Mesodermal cell (in vitro differentiated cells): ENCODE measurements at regions not wholly inside any gene's neighbourhood (a gene's known extent, or its start where the extent isn't known, plus 50 kb on each side); places are given as distances from the start of the nearest gene placed in this dataset.

Source experiments
- H3K27ac ChIP-seq: 2 replicates; pipeline ENCODE4 v1.7.0; 2013; ENCODE audit warnings: mild to moderate bottlenecking, low read depth, low read length, moderate library complexity; ENCODE audit not compliant: severe bottlenecking
- H3K36me3 ChIP-seq: 2 replicates; pipeline ENCODE4 v1.7.1; 2013; ENCODE audit warnings: mild to moderate bottlenecking, low read length, moderate library complexity; ENCODE audit not compliant: control insufficient read depth, insufficient read depth
- H3K4me1 ChIP-seq: one replicate; pipeline ENCODE4 v1.7.1; 2013; ENCODE audit warnings: mild to moderate bottlenecking, low read length; ENCODE audit not compliant: insufficient read depth, control insufficient read depth, poor library complexity, severe bottlenecking
- H3K4me3 ChIP-seq: 2 replicates; pipeline ENCODE4 v1.7.0; 2013; ENCODE audit warnings: low read length, control low read depth, mild to moderate bottlenecking; ENCODE audit not compliant: insufficient read depth, poor library complexity, severe bottlenecking; ENCODE audit errors: extremely low read depth
- H3K9me3 ChIP-seq: 2 replicates; pipeline ENCODE4 v1.7.1; 2013; ENCODE audit warnings: mild to moderate bottlenecking, low read length, moderate library complexity; ENCODE audit not compliant: control insufficient read depth
- WGBS, 2 experiments: methylation state at CpG; one replicate each; pipeline ENCODE4 v1.1.5; 2013; ENCODE audit warnings: missing lambda C conversion rate in 2 of 2; ENCODE audit not compliant: insufficient coverage in 2 of 2; 5-methylcytosine and 5-hydroxymethylcytosine counted together

DNA sequence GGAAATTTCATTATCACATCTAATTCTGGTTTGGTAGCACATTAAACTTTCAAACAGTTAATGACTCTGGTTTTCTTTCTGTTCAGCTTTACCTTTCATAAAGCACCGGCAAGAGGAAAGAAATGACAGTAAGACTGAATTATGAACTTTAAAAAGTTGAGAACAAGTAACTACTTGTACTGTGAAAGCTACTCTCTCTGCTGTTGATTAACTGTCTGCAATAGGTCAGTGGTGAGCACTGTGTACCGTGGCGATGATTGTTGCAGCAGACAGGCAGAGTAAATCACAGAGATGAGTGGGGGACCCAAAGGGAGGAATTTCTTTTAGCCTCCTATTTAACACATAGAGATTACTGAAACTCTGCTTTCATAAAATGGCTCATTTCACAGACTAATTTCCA lies 74.0 kb upstream of the MEF2C start:
- H3K9me3 ChIP-seq, result no peaks in the 10 kb centered on the region
- no peak overlapping the region for H3K4me3 ChIP-seq
- peaks cover 7% of the 10 kb centered on the region for H3K4me1 ChIP-seq
- no peaks in the 10 kb centered on the region for H3K36me3 ChIP-seq
- WGBS, 2 experiments, result 80% methylated on average over 2 of the region's 3 CpGs; no CpG with 5 or more reads in 1 of the 2 experiments
- H3K27ac ChIP-seq, result no peak overlapping the region

DNA sequence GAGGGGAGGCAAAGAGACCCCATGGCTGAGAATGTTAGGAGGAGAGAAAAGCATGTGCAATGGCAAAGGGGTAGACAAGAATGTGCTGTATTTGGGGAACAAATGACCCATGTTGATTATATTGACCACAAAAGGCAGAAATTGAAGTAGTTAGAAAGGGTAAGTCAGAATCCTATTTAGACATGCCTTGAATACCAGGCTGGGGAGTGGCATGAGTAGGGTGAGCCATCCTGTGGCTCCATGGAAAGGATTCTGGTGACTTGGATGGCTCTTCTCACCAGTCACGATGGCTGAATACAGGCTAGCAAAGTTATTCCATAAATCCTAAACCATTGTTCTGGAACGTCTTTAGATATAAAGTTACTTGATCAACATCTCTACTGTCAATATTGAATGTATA lies 73.4 kb upstream of the MEF2C start:
- Histone ChIP-seq H3K4me3 (no peak overlapping the region), H3K9me3 (no peaks in the 10 kb centered on the region), H3K36me3 (no peaks in the 10 kb centered on the region), H3K4me1 (peaks cover 7% of the 10 kb centered on the region), H3K27ac (no peak overlapping the region)
- 100% methylated on average over 1 of the region's 2 CpGs; no CpG with 5 or more reads in 1 of the 2 experiments for WGBS, 2 experiments

DNA sequence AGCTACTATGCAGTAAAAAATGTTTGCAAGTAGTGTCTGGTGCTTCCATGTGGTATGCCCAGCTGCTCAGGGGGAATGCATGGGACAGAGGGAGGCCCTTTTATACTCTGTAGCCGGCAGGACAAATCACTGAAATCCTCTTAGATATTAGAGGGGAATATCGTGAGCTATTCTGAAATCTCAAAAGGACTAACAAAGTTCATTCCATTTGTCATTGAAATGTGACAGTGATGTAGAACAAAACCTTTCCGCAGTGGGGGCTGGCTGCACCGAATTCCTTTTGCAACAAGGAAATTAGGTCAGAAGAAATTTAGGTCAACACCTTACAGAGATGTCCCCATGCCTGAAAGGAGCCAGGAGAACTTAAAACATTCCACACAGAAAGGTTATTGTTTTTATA lies 72.4 kb upstream of the MEF2C start:
- Histone ChIP-seq H3K36me3 (no peaks in the 10 kb centered on the region), H3K9me3 (no peaks in the 10 kb centered on the region), H3K4me1 (peaks cover 7% of the 10 kb centered on the region), H3K27ac (no peak overlapping the region), H3K4me3 (no peak overlapping the region)
- 63% methylated on average over 2 of the region's 4 CpGs; no CpG with 5 or more reads in 1 of the 2 experiments for WGBS, 2 experiments

DNA sequence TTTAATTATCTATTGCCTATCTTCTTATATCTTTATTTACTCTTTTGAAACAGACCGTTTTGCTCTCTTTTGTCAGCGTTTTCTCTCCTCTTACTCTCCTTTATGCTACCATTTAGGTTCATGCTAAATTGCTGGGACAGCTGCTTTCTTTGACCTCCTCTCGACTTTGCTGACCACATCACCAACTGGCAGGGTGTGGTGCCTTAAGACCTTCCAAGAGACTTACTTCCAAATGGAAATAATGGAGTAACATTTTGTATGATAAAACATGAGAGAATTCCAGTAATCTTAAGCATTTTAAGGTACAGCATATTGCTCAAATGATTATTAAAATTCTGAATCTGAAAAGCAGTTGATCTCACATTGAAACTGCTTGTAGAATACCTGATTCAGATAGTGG lies 71.5 kb upstream of the MEF2C start:
- H3K36me3 ChIP-seq, result no peaks in the 10 kb centered on the region
- H3K9me3 ChIP-seq, result no peaks in the 10 kb centered on the region
- H3K27ac ChIP-seq, result no peak overlapping the region
- WGBS, 2 experiments, result 71 to 88% methylated on average over 2 to 3 of the region's 3 CpGs
- H3K4me3 ChIP-seq, result no peak overlapping the region
- peaks cover 7% of the 10 kb centered on the region for H3K4me1 ChIP-seq

DNA sequence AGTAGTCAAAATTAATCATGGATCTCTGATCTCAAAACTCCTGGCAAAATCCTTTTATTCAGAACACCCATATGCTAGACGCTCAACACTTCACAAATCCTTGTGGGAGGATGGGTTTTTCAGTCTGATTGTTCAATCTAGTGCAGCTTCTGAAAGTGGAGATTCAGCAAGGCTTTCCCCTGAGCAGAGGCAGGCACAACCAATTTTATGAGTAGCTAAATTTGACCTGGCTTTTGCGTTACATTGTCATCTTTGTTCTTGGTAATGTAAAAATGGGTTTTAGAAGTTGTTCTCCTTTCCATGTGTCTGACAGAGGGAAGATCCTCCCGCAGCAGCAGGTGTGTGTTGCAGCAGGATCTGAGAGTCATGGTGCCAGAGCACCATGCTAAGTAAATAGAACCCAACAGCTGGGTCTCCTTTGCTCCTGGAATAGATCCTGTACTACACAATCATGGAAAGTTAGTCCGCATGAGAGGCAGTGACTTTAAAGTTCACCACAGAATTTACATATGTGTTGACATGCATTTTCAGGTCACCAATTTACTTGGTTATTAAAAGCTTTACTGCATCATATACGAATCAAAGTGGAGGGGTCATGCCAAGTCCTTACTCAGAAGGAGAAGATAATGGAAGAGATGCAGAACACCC lies 70.1 kb upstream of the MEF2C start:
- no peak overlapping the region for H3K4me3 ChIP-seq
- no peaks in the 10 kb centered on the region for H3K9me3 ChIP-seq
- H3K36me3 ChIP-seq, result no peaks in the 10 kb centered on the region
- WGBS, 2 experiments, result 100% methylated on average over 2 to 3 of the region's 5 CpGs
- H3K27ac ChIP-seq, result no peak overlapping the region
- peaks cover 7% of the 10 kb centered on the region for H3K4me1 ChIP-seq

DNA sequence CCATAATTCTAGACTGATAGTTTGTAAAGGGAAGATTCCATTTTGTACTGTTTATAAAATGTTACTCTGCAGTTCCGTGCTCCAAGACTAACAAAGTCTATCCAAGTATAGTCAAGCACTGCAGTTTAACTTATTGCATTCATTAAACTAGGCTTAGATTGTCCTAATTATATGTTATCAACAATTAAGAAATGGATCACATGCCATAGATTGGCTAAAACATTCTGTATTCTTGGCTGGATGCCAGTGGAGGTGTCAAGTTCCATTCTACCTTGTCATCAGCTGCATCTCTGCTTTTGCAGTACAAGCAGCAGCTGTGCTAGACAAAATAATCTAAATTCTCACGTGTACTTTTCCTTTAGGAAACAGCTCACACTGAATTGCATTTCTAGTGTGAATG lies 69.4 kb upstream of the MEF2C start:
- H3K4me3 ChIP-seq, result no peak overlapping the region
- no CpG with 5 or more reads among the region's 2 CpGs for WGBS, 2 experiments
- no peak overlapping the region for H3K27ac ChIP-seq
- peaks cover 7% of the 10 kb centered on the region for H3K4me1 ChIP-seq
- H3K36me3 ChIP-seq, result no peaks in the 10 kb centered on the region
- H3K9me3 ChIP-seq, result no peaks in the 10 kb centered on the region

DNA sequence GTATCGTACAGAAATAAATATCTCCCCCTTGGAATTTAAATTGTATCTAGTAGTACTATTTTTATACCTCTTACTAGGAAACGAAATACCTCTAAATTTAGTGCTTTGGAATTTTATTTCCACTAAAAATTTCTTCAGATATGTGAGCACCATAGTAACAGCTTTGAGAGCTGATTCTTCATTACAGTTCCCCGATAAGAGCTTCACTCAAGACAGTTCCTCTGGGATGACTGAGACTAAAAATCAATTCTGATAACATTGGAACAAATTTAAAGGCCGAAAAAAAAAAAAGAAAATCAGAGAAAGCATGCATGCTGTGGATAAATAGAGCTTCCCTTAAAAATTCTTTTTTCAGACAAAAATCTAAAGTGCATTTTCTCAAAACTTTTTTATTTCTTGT lies 68.5 kb upstream of the MEF2C start:
- no peak overlapping the region for H3K27ac ChIP-seq
- WGBS, 2 experiments, result no CpG with 5 or more reads among the region's 4 CpGs

DNA sequence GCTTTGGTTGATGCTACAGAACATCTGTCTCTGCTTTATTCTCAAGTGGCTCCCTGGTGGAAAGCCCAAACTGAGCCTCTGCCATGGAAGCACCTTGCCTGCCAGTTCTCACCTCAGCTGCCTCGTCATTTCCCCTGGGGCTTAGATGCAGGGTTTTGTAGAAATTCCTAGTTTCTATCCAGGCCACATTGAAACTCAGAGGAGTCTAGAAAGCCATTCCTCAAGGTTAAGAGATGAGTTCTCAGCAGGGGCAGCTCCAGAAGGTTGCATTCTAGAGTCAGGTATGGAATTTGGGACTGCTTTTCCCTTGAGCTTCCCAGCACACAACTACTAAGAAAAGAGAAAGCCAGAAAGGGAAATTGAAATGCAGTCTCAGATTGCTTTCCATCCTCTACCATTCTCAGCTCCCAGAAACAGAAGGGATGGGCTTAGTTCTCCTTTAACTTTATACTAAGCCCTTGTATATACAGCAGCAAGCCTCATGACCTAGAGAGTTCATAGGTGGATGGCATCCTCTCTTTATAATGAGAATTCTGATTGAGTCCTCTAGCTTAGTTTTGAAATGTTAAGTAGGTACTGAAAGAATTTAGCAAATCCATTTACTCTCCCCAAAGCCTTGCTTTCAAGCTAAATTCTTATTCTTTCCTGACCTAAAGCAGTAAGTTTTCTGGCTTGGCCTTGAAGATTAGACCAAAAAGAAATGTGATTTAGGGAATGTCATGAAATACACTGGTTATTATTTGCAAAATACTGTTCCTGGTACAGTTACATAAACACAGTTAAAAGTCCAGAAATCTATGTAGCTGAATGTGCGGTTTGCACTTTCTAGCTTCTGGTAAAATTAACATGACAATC lies 66.0 kb upstream of the MEF2C start:
- peaks cover 19% of the 10 kb centered on the region for H3K4me1 ChIP-seq
- H3K27ac ChIP-seq, result no peak overlapping the region
- H3K4me3 ChIP-seq, result no peak overlapping the region
- no peaks in the 10 kb centered on the region for H3K9me3 ChIP-seq
- 63% methylated on average over 1 of the region's 2 CpGs; no CpG with 5 or more reads in 1 of the 2 experiments for WGBS, 2 experiments
- no peaks in the 10 kb centered on the region for H3K36me3 ChIP-seq

More for the DNA sequence above, 68.5 kb upstream of the MEF2C start:
- Histone ChIP-seq H3K36me3 (no peaks in the 10 kb centered on the region), H3K4me3 (no peak overlapping the region), H3K9me3 (no peaks in the 10 kb centered on the region), H3K4me1 (peaks cover 7% of the 10 kb centered on the region)

DNA sequence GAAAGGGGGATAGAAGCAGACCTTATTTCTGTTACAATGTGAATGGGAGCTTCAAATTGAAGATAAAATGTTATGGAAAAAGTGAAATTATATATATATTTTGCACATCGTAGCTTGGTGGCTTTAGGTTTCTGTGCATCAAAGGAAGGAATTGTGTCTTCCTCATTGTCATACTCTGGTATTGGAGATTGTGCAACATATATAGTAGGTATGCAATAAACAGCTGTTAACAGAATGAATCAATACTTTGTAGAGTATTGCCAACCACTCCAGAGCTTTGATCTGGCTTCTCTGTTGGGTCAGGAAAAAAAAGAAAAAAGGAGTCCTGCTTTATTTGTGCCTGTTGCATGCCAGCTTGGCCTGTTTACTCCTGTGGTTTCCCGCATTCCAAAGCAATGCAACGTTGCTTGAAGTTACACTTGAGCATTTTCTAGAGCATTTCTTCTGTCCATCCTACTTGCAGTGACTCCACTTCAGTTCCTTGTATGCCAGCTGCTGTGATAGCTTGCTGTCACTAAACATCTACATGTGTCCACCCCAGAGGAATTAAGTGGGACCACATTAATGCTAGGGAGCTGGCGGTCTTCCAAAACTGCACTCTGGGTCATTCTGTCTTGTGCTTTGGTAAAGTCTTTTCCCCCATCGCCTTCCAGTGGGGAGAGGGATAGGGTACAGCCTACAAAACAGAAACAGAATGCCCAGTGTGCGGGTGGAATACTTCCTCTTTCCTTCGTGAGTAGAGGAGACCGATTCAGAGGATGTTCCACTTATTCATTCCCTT lies 62.0 kb upstream of the MEF2C start:
- peaks cover 25% of the 10 kb centered on the region for H3K4me1 ChIP-seq
- H3K4me3 ChIP-seq, result no peak overlapping the region
- H3K9me3 ChIP-seq, result no peaks in the 10 kb centered on the region
- no peak overlapping the region for H3K27ac ChIP-seq
- no peaks in the 10 kb centered on the region for H3K36me3 ChIP-seq
- 89 to 94% methylated on average over 6 to 8 of the region's 8 CpGs for WGBS, 2 experiments

DNA sequence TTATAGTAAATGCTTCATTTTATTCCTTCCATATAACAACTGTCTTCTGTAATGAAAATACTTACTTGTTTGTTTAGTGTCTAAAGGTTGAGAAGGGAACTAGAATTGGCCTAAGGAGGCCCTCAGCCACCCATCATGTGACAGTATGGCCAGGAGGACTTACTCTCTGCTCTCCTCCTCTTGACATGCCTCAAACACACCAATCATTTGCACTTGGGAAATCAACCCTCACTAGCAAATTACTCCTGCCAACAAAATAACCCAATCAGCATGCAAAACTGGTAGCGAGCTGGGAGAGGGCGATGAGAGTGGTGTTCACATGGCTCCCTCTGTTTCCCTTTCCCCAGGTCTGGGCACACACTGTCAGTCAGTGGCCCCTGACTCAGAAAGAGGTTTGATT lies 58.6 kb upstream of the MEF2C start:
- no peak overlapping the region for H3K27ac ChIP-seq
- 100% methylated on average over 1 to 2 of the region's 2 CpGs for WGBS, 2 experiments
- no peak overlapping the region for H3K4me3 ChIP-seq
- no peaks in the 10 kb centered on the region for H3K36me3 ChIP-seq
- no peaks in the 10 kb centered on the region for H3K9me3 ChIP-seq
- peaks cover 25% of the 10 kb centered on the region for H3K4me1 ChIP-seq
